Neural cell (in vitro differentiated cells): ENCODE measurements at regions not wholly inside any gene's neighbourhood (a gene's known extent, or its start where the extent isn't known, plus 50 kb on each side); places are given as distances from the start of the nearest gene placed in this dataset.

Source experiments
- H2AFZ ChIP-seq: fragments of 200-600, 300-800 bp; sonication (generic), shearing (Covaris generic); 2 replicates; pipeline ENCODE4 v1.6.0; 2014; ENCODE audit warnings: low read depth, mild to moderate bottlenecking, antibody characterized with exemption, low read length, moderate library complexity
- H3F3A ChIP-seq: fragments of 200-600 bp; shearing (Covaris generic); 2 replicates; pipeline ENCODE4 v1.6.1; 2016; ENCODE audit warnings: mild to moderate bottlenecking, moderate library complexity, mixed read lengths, antibody characterized with exemption, low read length; ENCODE audit not compliant: insufficient read depth, poor library complexity, severe bottlenecking
- H3K27ac ChIP-seq: fragments of 200-600, 300-800 bp; sonication (generic), shearing (Covaris generic); 2 replicates; pipeline ENCODE4 v1.5.1; 2014; ENCODE audit warnings: mild to moderate bottlenecking, low read length, moderate library complexity
- H3K27me3 ChIP-seq: fragments of 300-800, 200-600 bp; sonication (generic), shearing (Covaris generic); 2 replicates; pipeline ENCODE4 v1.6.0; 2014; ENCODE audit warnings: mild to moderate bottlenecking, low read depth, low read length, moderate library complexity; ENCODE audit not compliant: insufficient read depth
- H3K36me3 ChIP-seq: fragments of 300-800, 200-600 bp; sonication (generic), shearing (Covaris generic); 2 replicates; pipeline ENCODE4 v1.5.1; 2014; ENCODE audit warnings: mild to moderate bottlenecking, antibody characterized with exemption, low read length, moderate library complexity; ENCODE audit not compliant: insufficient read depth
- H3K4me2 ChIP-seq: fragments of 300-800, 200-600 bp; sonication (generic), shearing (Covaris generic); 2 replicates; pipeline ENCODE4 v1.6.0; 2014; ENCODE audit warnings: mild to moderate bottlenecking, low read length
- H3K4me3 ChIP-seq: fragments of 300-800, 200-600 bp; sonication (generic), shearing (Covaris generic); 2 replicates; pipeline ENCODE4 v1.5.1; 2014; ENCODE audit warnings: mild to moderate bottlenecking, low read length, moderate library complexity
- H3K79me2 ChIP-seq: fragments of 200-600 bp; shearing (Covaris generic); replicated peaks from 2 replicates; pipeline ENCODE4 v1.6.0; 2014; ENCODE audit warnings: mild to moderate bottlenecking, low read length, moderate library complexity; ENCODE audit not compliant: insufficient read depth
- H3K9ac ChIP-seq: fragments of 300-800, 200-600 bp; sonication (generic), shearing (Covaris generic); 2 replicates; pipeline ENCODE4 v1.6.1; 2016; ENCODE audit warnings: mild to moderate bottlenecking, low read length, mixed read lengths
- H3K9me2 ChIP-seq: fragments of 200-600 bp; shearing (Covaris generic); 2 replicates; pipeline ENCODE4 v1.6.1; 2016; ENCODE audit warnings: mild to moderate bottlenecking, low read length, mixed read lengths; ENCODE audit not compliant: insufficient read depth
- H3K9me3 ChIP-seq: fragments of 200-600, 300-800 bp; sonication (generic), shearing (Covaris generic); 2 replicates; pipeline ENCODE4 v1.6.1; 2016; ENCODE audit warnings: mild to moderate bottlenecking, mixed run types, low read length, moderate library complexity, mixed read lengths
- H4K20me1 ChIP-seq: fragments of 200-600 bp; shearing (Covaris generic); 2 replicates; pipeline ENCODE4 v1.6.1; 2016; ENCODE audit warnings: mild to moderate bottlenecking, mixed run types; ENCODE audit not compliant: insufficient read depth
- EP300 ChIP-seq: fragments of 450-650 bp; conservative IDR thresholded peaks from 2 replicates; pipeline ENCODE4 v1.6.1; 2014; ENCODE audit warnings: antibody characterized with exemption, mild to moderate bottlenecking, moderate library complexity; ENCODE audit not compliant: poor library complexity, severe bottlenecking
- EZH2 ChIP-seq: fragments of 200-600, 300-800 bp; shearing (Covaris generic), sonication (generic); IDR thresholded peaks from 2 replicates; pipeline ENCODE4 v1.6.1; 2014; ENCODE audit warnings: antibody characterized with exemption, low read length, borderline replicate concordance, mild to moderate bottlenecking; ENCODE audit not compliant: insufficient read depth, poor library complexity, severe bottlenecking
- MXI1 ChIP-seq: fragments of 450-650 bp; conservative IDR thresholded peaks from 2 replicates; pipeline ENCODE4 v1.6.1; 2014; ENCODE audit warnings: antibody characterized with exemption, mild to moderate bottlenecking; ENCODE audit not compliant: poor library complexity, severe bottlenecking
- POLR2AphosphoS5 ChIP-seq: IDR thresholded peaks from 2 replicates; pipeline ENCODE4 v1.6.1; 2012
- RAD21 ChIP-seq: fragments of 450-650 bp; conservative IDR thresholded peaks from 2 replicates; pipeline ENCODE4 v1.6.1; 2014; ENCODE audit warnings: antibody characterized with exemption, mild to moderate bottlenecking, moderate library complexity
- REST ChIP-seq: IDR thresholded peaks from 2 replicates; pipeline ENCODE4 v1.6.1; 2012; ENCODE audit warnings: borderline replicate concordance
- SMC3 ChIP-seq: fragments of 450-650 bp; conservative IDR thresholded peaks from 2 replicates; pipeline ENCODE4 v1.6.1; 2014; ENCODE audit warnings: antibody characterized with exemption, mild to moderate bottlenecking, moderate library complexity; ENCODE audit not compliant: poor library complexity
- TAF1 ChIP-seq: IDR thresholded peaks from 2 replicates; pipeline ENCODE4 v1.6.1; 2012; ENCODE audit warnings: low read depth
- TF ChIP-seq, protein P1 (sequence below): fragments of 450-650 bp; IDR thresholded peaks from 2 replicates; pipeline ENCODE4 v1.5.1; 2014; ENCODE audit warnings: antibody characterized with exemption, mild to moderate bottlenecking, moderate library complexity; ENCODE audit not compliant: poor library complexity, severe bottlenecking

DNA sequence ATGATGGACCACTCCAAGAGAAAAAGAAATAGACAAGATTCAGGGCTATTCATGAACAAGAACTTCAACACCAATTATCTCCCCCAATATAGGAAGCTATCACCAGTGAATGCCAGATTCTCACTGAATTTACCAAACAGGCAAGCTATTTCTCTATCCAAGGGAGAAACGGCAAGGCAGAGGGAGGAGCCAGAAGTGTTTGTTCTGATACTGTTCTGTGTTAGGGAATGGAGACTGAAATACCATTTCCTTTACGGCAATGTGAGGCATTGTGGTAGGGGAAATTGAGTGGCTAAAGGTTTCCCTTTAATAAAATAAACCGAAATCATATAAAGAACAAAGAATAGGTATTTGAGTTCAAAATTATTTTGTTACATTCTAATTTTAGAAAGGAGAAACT, 68.0 kb upstream of the ALDH1A1 start:
- Histone ChIP-seq H4K20me1 (no peaks in the 10 kb centered on the region), H3K36me3 (no peaks in the 10 kb centered on the region), H3K79me2 (no peaks in the 10 kb centered on the region), H3K27me3 (no peaks in the 10 kb centered on the region), H3F3A (no peaks in the 10 kb centered on the region), H3K4me3 (no peak overlapping the region), H3K4me2 (no peak overlapping the region), H3K9ac (no peak overlapping the region), H3K9me3 (peaks cover 7% of the 10 kb centered on the region), H3K9me2 (no peaks in the 10 kb centered on the region), H3K27ac (no peak overlapping the region), H2AFZ (no peak overlapping the region)
- TF ChIP-seq REST (no peak), EP300 (no peak), SMC3 (no peak), RAD21 (no peak), POLR2AphosphoS5 (no peak), MXI1 (no peak), TAF1 (no peak), EZH2 (no peak)
- TF ChIP-seq, protein P1, sequence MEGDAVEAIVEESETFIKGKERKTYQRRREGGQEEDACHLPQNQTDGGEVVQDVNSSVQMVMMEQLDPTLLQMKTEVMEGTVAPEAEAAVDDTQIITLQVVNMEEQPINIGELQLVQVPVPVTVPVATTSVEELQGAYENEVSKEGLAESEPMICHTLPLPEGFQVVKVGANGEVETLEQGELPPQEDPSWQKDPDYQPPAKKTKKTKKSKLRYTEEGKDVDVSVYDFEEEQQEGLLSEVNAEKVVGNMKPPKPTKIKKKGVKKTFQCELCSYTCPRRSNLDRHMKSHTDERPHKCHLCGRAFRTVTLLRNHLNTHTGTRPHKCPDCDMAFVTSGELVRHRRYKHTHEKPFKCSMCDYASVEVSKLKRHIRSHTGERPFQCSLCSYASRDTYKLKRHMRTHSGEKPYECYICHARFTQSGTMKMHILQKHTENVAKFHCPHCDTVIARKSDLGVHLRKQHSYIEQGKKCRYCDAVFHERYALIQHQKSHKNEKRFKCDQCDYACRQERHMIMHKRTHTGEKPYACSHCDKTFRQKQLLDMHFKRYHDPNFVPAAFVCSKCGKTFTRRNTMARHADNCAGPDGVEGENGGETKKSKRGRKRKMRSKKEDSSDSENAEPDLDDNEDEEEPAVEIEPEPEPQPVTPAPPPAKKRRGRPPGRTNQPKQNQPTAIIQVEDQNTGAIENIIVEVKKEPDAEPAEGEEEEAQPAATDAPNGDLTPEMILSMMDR, result no peak

GRCh38 chr9:73014011-73014410, 61.2 kb upstream of the ALDH1A1 start:
- TF ChIP-seq EZH2 (no peak), MXI1 (no peak), EP300 (no peak), POLR2AphosphoS5 (no peak), REST (no peak), RAD21 (no peak), TAF1 (no peak), SMC3 (no peak)
- TF ChIP-seq, protein P1, result no peak
- Histone ChIP-seq H3K4me3 (no peak overlapping the region), H3K27me3 (no peaks in the 10 kb centered on the region), H2AFZ (no peak overlapping the region), H3K9ac (no peak overlapping the region), H3K27ac (no peak overlapping the region), H3K4me2 (no peak overlapping the region), H3K9me2 (no peaks in the 10 kb centered on the region), H3K79me2 (no peaks in the 10 kb centered on the region), H3F3A (no peaks in the 10 kb centered on the region), H4K20me1 (no peaks in the 10 kb centered on the region), H3K9me3 (peaks cover 7% of the 10 kb centered on the region), H3K36me3 (no peaks in the 10 kb centered on the region)
